ENCODE measurements at regions not wholly inside any gene's neighbourhood (a gene's known extent, or its start where the extent isn't known, plus 50 kb on each side); places are given as distances from the start of the nearest gene placed in this dataset.

GRCh38 chr10:106473129-106473685 is 691.3 kb downstream of the SORCS1 start:
- H3K9me3 ChIP-seq, result no peaks in the 10 kb centered on the region
- no peak for DNase-seq
- no peak overlapping the region for H3K27ac ChIP-seq
- H3K27me3 ChIP-seq, result no peaks in the 10 kb centered on the region
- intact Hi-C loops (cut with DNase I; ENCODE audit: low total_unique reads), result no loop called here
- H3K4me1 ChIP-seq, result no peaks in the 10 kb centered on the region
- no peak for TF ChIP-seq CTCF (IDR thresholded peaks at IDR 0.05)
- H3K4me3 ChIP-seq, result no peak overlapping the region
- no peaks in the 10 kb centered on the region for H3K36me3 ChIP-seq

GRCh38 chr10:106467506-106467905 is 697.0 kb downstream of the SORCS1 start:
- no peak overlapping the region for H3K27ac ChIP-seq
- TF ChIP-seq CTCF (IDR thresholded peaks at IDR 0.05), result no peak
- intact Hi-C loops (cut with DNase I; ENCODE audit: low total_unique reads), result no loop called here
- H3K4me3 ChIP-seq, result no peak overlapping the region
- no peaks in the 10 kb centered on the region for H3K36me3 ChIP-seq
- DNase-seq, result peak in 1 of 2 donors; percentile 47
- H3K27me3 ChIP-seq, result no peaks in the 10 kb centered on the region
- no peaks in the 10 kb centered on the region for H3K9me3 ChIP-seq
- H3K4me1 ChIP-seq, result no peaks in the 10 kb centered on the region

GRCh38 chr10:106457522-106457921 is 707.0 kb downstream of the SORCS1 start:
- intact Hi-C loops (cut with DNase I; ENCODE audit: low total_unique reads), result no loop called here
- H3K4me3 ChIP-seq, result no peak overlapping the region
- no peaks in the 10 kb centered on the region for H3K27me3 ChIP-seq
- H3K9me3 ChIP-seq, result no peaks in the 10 kb centered on the region
- H3K4me1 ChIP-seq, result no peaks in the 10 kb centered on the region
- H3K36me3 ChIP-seq, result no peaks in the 10 kb centered on the region
- no peak overlapping the region for H3K27ac ChIP-seq
- no peak for TF ChIP-seq CTCF (IDR thresholded peaks at IDR 0.05)
- DNase-seq, result no peak

- intact Hi-C loops (cut with DNase I; ENCODE audit: low total_unique reads), result no loop called here
- H3K27ac ChIP-seq, result no peak overlapping the region
- H3K9me3 ChIP-seq, result no peaks in the 10 kb centered on the region
- no peaks in the 10 kb centered on the region for H3K36me3 ChIP-seq
- no peak for DNase-seq
- no peak overlapping the region for H3K4me3 ChIP-seq
- no peak for TF ChIP-seq CTCF (IDR thresholded peaks at IDR 0.05)
- H3K27me3 ChIP-seq, result no peaks in the 10 kb centered on the region
- H3K4me1 ChIP-seq, result no peaks in the 10 kb centered on the region
Observed at GRCh38 chr10:106454233-106454632, 710.3 kb downstream of the SORCS1 start.

GRCh38 chr10:106450966-106451365 is 713.5 kb downstream of the SORCS1 start:
- no peak for DNase-seq
- intact Hi-C loops (cut with DNase I; ENCODE audit: low total_unique reads), result no loop called here
- TF ChIP-seq CTCF (IDR thresholded peaks at IDR 0.05), result no peak
- Histone ChIP-seq H3K27ac (no peak overlapping the region), H3K9me3 (no peaks in the 10 kb centered on the region), H3K36me3 (no peaks in the 10 kb centered on the region), H3K4me3 (no peak overlapping the region), H3K27me3 (no peaks in the 10 kb centered on the region), H3K4me1 (no peaks in the 10 kb centered on the region)

GRCh38 chr10:106446920-106447319 is 717.6 kb downstream of the SORCS1 start:
- no peak for TF ChIP-seq CTCF (IDR thresholded peaks at IDR 0.05)
- H3K27me3 ChIP-seq, result no peaks in the 10 kb centered on the region
- intact Hi-C loops (cut with DNase I; ENCODE audit: low total_unique reads), result no loop called here

More at GRCh38 chr10:106446920-106447319, 717.6 kb downstream of the SORCS1 start:
- H3K9me3 ChIP-seq, result no peaks in the 10 kb centered on the region
- DNase-seq, result no peak
- H3K4me1 ChIP-seq, result no peaks in the 10 kb centered on the region
- no peak overlapping the region for H3K27ac ChIP-seq
- no peaks in the 10 kb centered on the region for H3K36me3 ChIP-seq
- no peak overlapping the region for H3K4me3 ChIP-seq

Data from tibial artery (tissue), 4 donors.